ENCODE measurements at regions not wholly inside any gene's neighbourhood (a gene's known extent, or its start where the extent isn't known, plus 50 kb on each side); places are given as distances from the start of the nearest gene placed in this dataset.

DNA sequence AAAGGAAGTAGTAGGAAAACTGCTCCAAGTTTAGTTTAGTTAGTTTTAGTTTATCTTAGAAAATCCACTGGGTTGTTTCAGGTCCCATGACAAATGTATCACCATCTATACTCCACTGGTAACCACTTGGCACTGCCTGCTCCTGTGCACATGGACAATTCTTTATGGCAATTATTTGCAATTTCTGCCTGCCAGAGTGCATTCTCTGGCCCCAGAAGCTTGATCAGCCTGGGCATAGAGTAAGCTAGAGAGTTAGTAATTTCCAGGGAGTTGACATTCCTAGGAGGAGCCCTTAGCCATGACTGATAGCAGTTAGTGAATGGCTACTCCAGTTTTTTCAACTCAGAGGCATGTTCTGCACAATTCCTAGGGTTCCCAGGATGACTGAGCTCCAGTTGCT is 203.2 kb upstream of the FGF13 start:
- no peak overlapping the region for H3K9ac ChIP-seq (ENCODE audit: low read length)
- H3K27me3 ChIP-seq (ENCODE audit: control insufficient read depth in 1 of 2, insufficient read depth in 1 of 2, low read length in 2 of 2): no peaks in the 10 kb centered on the region
- no peak overlapping the region for H2BK120ac ChIP-seq (ENCODE audit: low read depth, low read length)
- H3K36me3 ChIP-seq (ENCODE audit: control insufficient read depth in 1 of 2, insufficient read depth in 2 of 2, low read depth in 1 of 2, low read length in 2 of 2): no peaks in the 10 kb centered on the region
- DNase-seq: no peak
- no peak overlapping the region for H2BK5ac ChIP-seq (ENCODE audit: low read depth, low read length, poor library complexity, severe bottlenecking)
- H2BK12ac ChIP-seq (ENCODE audit: low read length in 2 of 2): no peak overlapping the region
- H3K9me3 ChIP-seq (ENCODE audit: control insufficient read depth, low read length): no peaks in the 10 kb centered on the region
- H3K4me2 ChIP-seq (ENCODE audit: low read length, poor library complexity, severe bottlenecking): no peak overlapping the region
- H3K4ac ChIP-seq (ENCODE audit: low read depth in 1 of 2, low read length in 2 of 2): no peak overlapping the region
- no peaks in the 10 kb centered on the region for H3K79me1 ChIP-seq (replicated peaks; ENCODE audit: low read length, poor library complexity, severe bottlenecking)
- H2AK5ac ChIP-seq (ENCODE audit: low read length, severe bottlenecking): no peak overlapping the region
- no peak overlapping the region for H3K27ac ChIP-seq (ENCODE audit: low read length, poor library complexity, severe bottlenecking)
- H2AFZ ChIP-seq (ENCODE audit: low read depth, low read length): no peak overlapping the region
- H3K14ac ChIP-seq (ENCODE audit: low read length in 2 of 2): no peak overlapping the region
- H3K18ac ChIP-seq (ENCODE audit: low read depth in 1 of 2, low read length in 2 of 2): no peak overlapping the region
- no peaks in the 10 kb centered on the region for H3K4me1 ChIP-seq (ENCODE audit: control insufficient read depth, insufficient read depth, low read depth, low read length)
- no peak overlapping the region for H4K91ac ChIP-seq (ENCODE audit: low read length)
- H3K4me3 ChIP-seq (ENCODE audit: insufficient read depth in 1 of 2, low read depth in 1 of 2, low read length in 2 of 2): no peak overlapping the region
- no peak overlapping the region for H4K8ac ChIP-seq (ENCODE audit: low read length)
- no peak overlapping the region for H3K23ac ChIP-seq (ENCODE audit: low read length in 2 of 2)
- H2BK15ac ChIP-seq (ENCODE audit: low read depth, poor library complexity, severe bottlenecking): no peak overlapping the region

- Histone ChIP-seq H3K27ac (ENCODE audit: low read length, poor library complexity, severe bottlenecking) (no peak overlapping the region), H3K27me3 (ENCODE audit: control insufficient read depth in 1 of 2, insufficient read depth in 1 of 2, low read length in 2 of 2) (no peaks in the 10 kb centered on the region), H2AK5ac (ENCODE audit: low read length, severe bottlenecking) (no peak overlapping the region), H3K4me1 (ENCODE audit: control insufficient read depth, insufficient read depth, low read depth, low read length) (no peaks in the 10 kb centered on the region), H3K18ac (ENCODE audit: low read depth in 1 of 2, low read length in 2 of 2) (no peak overlapping the region), H3K14ac (ENCODE audit: low read length in 2 of 2) (no peak overlapping the region), H2BK5ac (ENCODE audit: low read depth, low read length, poor library complexity, severe bottlenecking) (no peak overlapping the region), H3K36me3 (ENCODE audit: control insufficient read depth in 1 of 2, insufficient read depth in 2 of 2, low read depth in 1 of 2, low read length in 2 of 2) (no peaks in the 10 kb centered on the region), H3K4me3 (ENCODE audit: insufficient read depth in 1 of 2, low read depth in 1 of 2, low read length in 2 of 2) (no peak overlapping the region), H3K79me1 (replicated peaks; ENCODE audit: low read length, poor library complexity, severe bottlenecking) (no peaks in the 10 kb centered on the region), H2AFZ (ENCODE audit: low read depth, low read length) (no peak overlapping the region), H4K8ac (ENCODE audit: low read length) (no peak overlapping the region), H3K9me3 (ENCODE audit: control insufficient read depth, low read length) (no peaks in the 10 kb centered on the region), H3K4ac (ENCODE audit: low read depth in 1 of 2, low read length in 2 of 2) (no peak overlapping the region), H3K23ac (ENCODE audit: low read length in 2 of 2) (no peak overlapping the region), H2BK12ac (ENCODE audit: low read length in 2 of 2) (no peak overlapping the region), H4K91ac (ENCODE audit: low read length) (no peak overlapping the region), H2BK15ac (ENCODE audit: low read depth, poor library complexity, severe bottlenecking) (no peak overlapping the region), H3K4me2 (ENCODE audit: low read length, poor library complexity, severe bottlenecking) (no peak overlapping the region), H2BK120ac (ENCODE audit: low read depth, low read length) (no peak overlapping the region), H3K9ac (ENCODE audit: low read length) (no peak overlapping the region)
- DNase-seq: no peak
- no CpG with 5 or more reads among the region's 2 CpGs for WGBS
Measured at GRCh38 chrX:138908577-138908976, 197.1 kb upstream of the FGF13 start.

DNA sequence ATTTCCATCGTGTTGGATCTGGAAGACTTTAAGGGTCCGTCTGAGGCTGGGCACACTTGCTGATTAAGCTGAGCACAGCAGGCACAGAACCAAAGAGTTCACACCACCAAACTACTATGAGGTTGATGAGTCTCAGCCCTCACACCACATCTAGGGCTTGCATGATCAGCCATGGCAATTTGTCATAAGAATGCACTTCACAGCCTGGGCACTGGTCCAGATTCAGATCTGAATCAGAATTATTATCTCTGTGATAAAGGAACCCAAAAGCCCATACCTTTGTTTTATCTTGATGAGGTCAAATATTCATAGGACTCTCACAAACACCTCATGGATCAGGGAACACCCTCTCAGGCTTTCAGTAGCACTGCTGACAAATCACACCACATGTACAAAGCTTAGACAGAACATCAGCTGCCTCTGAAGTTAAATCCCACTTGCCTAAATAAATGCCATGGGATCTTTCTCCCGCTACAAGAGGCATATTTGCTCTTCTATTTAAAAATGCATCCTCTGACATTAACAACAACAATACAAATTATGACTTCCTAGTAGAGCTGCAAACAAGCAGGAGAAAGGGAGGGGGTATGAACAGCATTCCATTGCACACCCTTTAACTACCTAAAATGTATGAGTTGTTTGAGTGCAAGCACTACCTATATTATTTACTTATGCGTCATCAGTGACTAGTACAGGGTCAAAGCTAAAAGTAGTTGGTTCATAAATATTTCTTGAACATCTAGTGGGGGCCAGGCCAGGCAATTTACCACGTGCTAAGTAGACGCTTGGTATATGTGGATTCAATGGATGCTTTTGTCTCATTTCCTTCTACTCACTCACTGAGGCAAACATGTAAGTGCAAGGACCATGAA is 186.3 kb upstream of the FGF13 start:
- WGBS: 83% methylated on average over 3 of the region's 6 CpGs
- Histone ChIP-seq H3K9me3 (ENCODE audit: control insufficient read depth, low read length) (no peaks in the 10 kb centered on the region), H3K4ac (ENCODE audit: low read depth in 1 of 2, low read length in 2 of 2) (no peak overlapping the region), H2BK12ac (ENCODE audit: low read length in 2 of 2) (no peak overlapping the region), H3K36me3 (ENCODE audit: control insufficient read depth in 1 of 2, insufficient read depth in 2 of 2, low read depth in 1 of 2, low read length in 2 of 2) (no peaks in the 10 kb centered on the region), H4K8ac (ENCODE audit: low read length) (no peak overlapping the region), H2AK5ac (ENCODE audit: low read length, severe bottlenecking) (no peak overlapping the region), H2AFZ (ENCODE audit: low read depth, low read length) (no peak overlapping the region), H3K23ac (ENCODE audit: low read length in 2 of 2) (no peak overlapping the region), H4K91ac (ENCODE audit: low read length) (no peak overlapping the region), H3K27me3 (ENCODE audit: control insufficient read depth in 1 of 2, insufficient read depth in 1 of 2, low read length in 2 of 2) (no peaks in the 10 kb centered on the region), H3K14ac (ENCODE audit: low read length in 2 of 2) (no peak overlapping the region), H3K4me1 (ENCODE audit: control insufficient read depth, insufficient read depth, low read depth, low read length) (no peaks in the 10 kb centered on the region), H3K79me1 (replicated peaks; ENCODE audit: low read length, poor library complexity, severe bottlenecking) (no peaks in the 10 kb centered on the region), H3K18ac (ENCODE audit: low read depth in 1 of 2, low read length in 2 of 2) (no peak overlapping the region), H3K27ac (ENCODE audit: low read length, poor library complexity, severe bottlenecking) (no peak overlapping the region), H2BK5ac (ENCODE audit: low read depth, low read length, poor library complexity, severe bottlenecking) (no peak overlapping the region), H2BK120ac (ENCODE audit: low read depth, low read length) (no peak overlapping the region), H2BK15ac (ENCODE audit: low read depth, poor library complexity, severe bottlenecking) (no peak overlapping the region), H3K9ac (ENCODE audit: low read length) (no peak overlapping the region), H3K4me3 (ENCODE audit: insufficient read depth in 1 of 2, low read depth in 1 of 2, low read length in 2 of 2) (no peak overlapping the region), H3K4me2 (ENCODE audit: low read length, poor library complexity, severe bottlenecking) (no peak overlapping the region)
- no peak for DNase-seq

- H3K27me3 ChIP-seq (ENCODE audit: control insufficient read depth in 1 of 2, insufficient read depth in 1 of 2, low read length in 2 of 2): no peaks in the 10 kb centered on the region
- H3K27ac ChIP-seq (ENCODE audit: low read length, poor library complexity, severe bottlenecking): no peak overlapping the region
- no peak overlapping the region for H3K4ac ChIP-seq (ENCODE audit: low read depth in 1 of 2, low read length in 2 of 2)
- DNase-seq: no peak
- H3K9me3 ChIP-seq (ENCODE audit: control insufficient read depth, low read length): no peaks in the 10 kb centered on the region
- H2BK15ac ChIP-seq (ENCODE audit: low read depth, poor library complexity, severe bottlenecking): no peak overlapping the region
- H3K18ac ChIP-seq (ENCODE audit: low read depth in 1 of 2, low read length in 2 of 2): no peak overlapping the region
- no peaks in the 10 kb centered on the region for H3K4me1 ChIP-seq (ENCODE audit: control insufficient read depth, insufficient read depth, low read depth, low read length)
- no peak overlapping the region for H4K91ac ChIP-seq (ENCODE audit: low read length)
- H2AFZ ChIP-seq (ENCODE audit: low read depth, low read length): no peak overlapping the region
- no peak overlapping the region for H3K9ac ChIP-seq (ENCODE audit: low read length)
- no peak overlapping the region for H3K23ac ChIP-seq (ENCODE audit: low read length in 2 of 2)
- H3K4me2 ChIP-seq (ENCODE audit: low read length, poor library complexity, severe bottlenecking): no peak overlapping the region
- no peak overlapping the region for H3K4me3 ChIP-seq (ENCODE audit: insufficient read depth in 1 of 2, low read depth in 1 of 2, low read length in 2 of 2)
- H2BK12ac ChIP-seq (ENCODE audit: low read length in 2 of 2): no peak overlapping the region
- no peak overlapping the region for H2BK120ac ChIP-seq (ENCODE audit: low read depth, low read length)
- no peak overlapping the region for H3K14ac ChIP-seq (ENCODE audit: low read length in 2 of 2)
- no peak overlapping the region for H4K8ac ChIP-seq (ENCODE audit: low read length)
- H3K79me1 ChIP-seq (replicated peaks; ENCODE audit: low read length, poor library complexity, severe bottlenecking): no peaks in the 10 kb centered on the region
- H3K36me3 ChIP-seq (ENCODE audit: control insufficient read depth in 1 of 2, insufficient read depth in 2 of 2, low read depth in 1 of 2, low read length in 2 of 2): no peaks in the 10 kb centered on the region
- no peak overlapping the region for H2AK5ac ChIP-seq (ENCODE audit: low read length, severe bottlenecking)
- H2BK5ac ChIP-seq (ENCODE audit: low read depth, low read length, poor library complexity, severe bottlenecking): no peak overlapping the region
Measured at GRCh38 chrX:138890491-138890890, 179.0 kb upstream of the FGF13 start.
